CD4-positive, CD25-positive, alpha-beta regulatory T cell (primary cell): ENCODE measurements at regions not wholly inside any gene's neighbourhood (a gene's known extent, or its start where the extent isn't known, plus 50 kb on each side); places are given as distances from the start of the nearest gene placed in this dataset.
"Not testable (repeated sequence)": the region's sequence is repeated elsewhere in the genome, so short reads cannot be mapped to it uniquely, and the experiment has no call there.

Source experiments
- ATAC-seq, 2 donors: fragments of 150-1000 bp; cut with Tn5 transposase; one replicate each; pipeline ENCODE4 v1.10.0; 2021; ENCODE audit warnings: low read depth in 2 of 2, moderate number of reproducible peaks in 2 of 2, moderate library complexity in 1 of 2
- DNase-seq, 3 donors: peaks; one replicate each; pipeline versions ENCODE4 v3.0.0 to v3.0.0-alpha.2; 2012 to 2022; ENCODE audit warnings: mixed read lengths in 1 of 3
- H3K27ac ChIP-seq: one replicate; pipeline ENCODE4 v1.7.0; 2013; ENCODE audit warnings: mild to moderate bottlenecking, low read length; ENCODE audit not compliant: insufficient read depth, poor library complexity, severe bottlenecking
- H3K27me3 ChIP-seq: one replicate; pipeline ENCODE4 v1.7.0; 2013; ENCODE audit warnings: low read length; ENCODE audit not compliant: control insufficient read depth, insufficient read depth
- H3K36me3 ChIP-seq: one replicate; pipeline ENCODE4 v1.7.0; 2013; ENCODE audit warnings: mild to moderate bottlenecking, low read length, moderate library complexity; ENCODE audit not compliant: control insufficient read depth, insufficient read depth
- H3K4me1 ChIP-seq: 2 replicates; pipeline ENCODE4 v1.7.0; 2013; ENCODE audit warnings: mild to moderate bottlenecking, low read length; ENCODE audit not compliant: insufficient read depth, control insufficient read depth, poor library complexity, severe bottlenecking
- H3K4me3 ChIP-seq: one replicate; pipeline ENCODE4 v1.7.0; 2013; ENCODE audit warnings: low read depth, mild to moderate bottlenecking, low read length, moderate library complexity
- H3K9me3 ChIP-seq, 2 experiments: 1 replicate in 1 of 2; 2 replicates in 1 of 2; pipeline ENCODE4 v1.7.0; 2013; ENCODE audit warnings: low read length in 2 of 2, mild to moderate bottlenecking in 1 of 2, moderate library complexity in 1 of 2; ENCODE audit not compliant: control insufficient read depth in 2 of 2
- H3K27ac Mint-ChIP-seq, 3 donors: one replicate each; pipeline ENCODE4 v1.8.0; 2020 to 2022; ENCODE audit warnings: mild to moderate bottlenecking in 3 of 3, mixed read lengths in 3 of 3, moderate library complexity in 2 of 3
- H3K27me3 Mint-ChIP-seq: one replicate; pipeline ENCODE4 v1.8.0; 2022; ENCODE audit warnings: mild to moderate bottlenecking, mixed read lengths
- H3K36me3 Mint-ChIP-seq: one replicate; pipeline ENCODE4 v1.8.0; 2020; ENCODE audit warnings: mixed read lengths
- H3K4me1 Mint-ChIP-seq, 4 donors: one replicate each; pipeline ENCODE4 v1.8.0; 2020 to 2022; ENCODE audit warnings: mixed read lengths in 4 of 4, mild to moderate bottlenecking in 1 of 4
- H3K4me3 Mint-ChIP-seq, 4 donors: one replicate each; pipeline ENCODE4 v1.8.0; 2020 to 2022; ENCODE audit warnings: mild to moderate bottlenecking in 4 of 4, mixed read lengths in 4 of 4, moderate library complexity in 3 of 4
- H3K9me3 Mint-ChIP-seq, 7 donors: one replicate each; pipeline ENCODE4 v1.8.0; 2020 to 2022; ENCODE audit warnings: mixed read lengths in 7 of 7, mild to moderate bottlenecking in 3 of 7, moderate library complexity in 2 of 7

- no peaks in the 10 kb centered on the region for H3K9me3 ChIP-seq
- H3K27ac ChIP-seq = no peak overlapping the region
- Mint-ChIP-seq H3K27me3 (no peaks in the 10 kb centered on the region), H3K27ac (no peak overlapping the region), H3K9me3 (peaks cover 0 to 2% (median 0%) of the 10 kb centered on the region in 7 donors), H3K36me3 (no peaks in the 10 kb centered on the region), H3K4me3 (no peak overlapping the region), H3K4me1 (no peaks in the 10 kb centered on the region)
- H3K4me3 ChIP-seq = no peak overlapping the region
- ATAC-seq (no peak), DNase-seq (no peak)
- no peaks in the 10 kb centered on the region for H3K36me3 ChIP-seq
- no peaks in the 10 kb centered on the region for H3K27me3 ChIP-seq
- no peaks in the 10 kb centered on the region for H3K4me1 ChIP-seq
Measured at GRCh38 chr12:4190366-4191063, 83.0 kb upstream of the CCND2 start.

- ATAC-seq = no peak
- Mint-ChIP-seq H3K27ac (no peak overlapping the region), H3K4me3 (no peak overlapping the region), H3K27me3 (no peaks in the 10 kb centered on the region), H3K4me1 (no peaks in the 10 kb centered on the region), H3K9me3 (peaks cover 0 to 2% (median 0%) of the 10 kb centered on the region in 7 donors), H3K36me3 (no peaks in the 10 kb centered on the region)
- H3K4me3 ChIP-seq = no peak overlapping the region
- H3K36me3 ChIP-seq = no peaks in the 10 kb centered on the region
- no peaks in the 10 kb centered on the region for H3K27me3 ChIP-seq
- no peak overlapping the region for H3K27ac ChIP-seq
- no peaks in the 10 kb centered on the region for H3K9me3 ChIP-seq
- no peak for DNase-seq
- no peaks in the 10 kb centered on the region for H3K4me1 ChIP-seq
Measured at GRCh38 chr12:4189721-4190120, 83.8 kb upstream of the CCND2 start.

DNA sequence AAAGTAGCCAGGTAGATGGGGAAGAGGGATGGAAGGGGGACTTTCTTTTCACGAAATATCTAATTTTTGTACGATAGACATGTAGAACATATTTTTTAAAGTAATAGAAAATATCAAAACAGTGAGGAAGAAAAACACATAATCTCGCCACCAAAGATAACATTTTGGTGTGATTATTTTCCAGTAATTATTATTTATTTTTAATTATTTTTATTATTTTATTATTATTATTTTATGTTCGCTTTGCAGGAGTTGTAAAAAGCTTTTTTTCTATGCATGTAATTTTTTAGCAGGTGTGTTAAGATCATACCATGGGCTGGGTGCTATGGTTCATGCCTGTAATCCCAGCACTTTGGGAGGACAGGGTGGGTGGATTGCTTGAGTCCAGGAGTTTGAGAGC is 85.6 kb upstream of the CCND2 start:
- no peak for ATAC-seq
- no peaks in the 10 kb centered on the region for H3K4me1 Mint-ChIP-seq
- H3K27me3 Mint-ChIP-seq = peaks cover 5% of the 10 kb centered on the region
- no peaks in the 10 kb centered on the region for H3K4me1 ChIP-seq
- no peak overlapping the region for H3K27ac ChIP-seq
- no peaks in the 10 kb centered on the region for H3K36me3 ChIP-seq
- H3K4me3 ChIP-seq = no peak overlapping the region
- H3K27me3 ChIP-seq = no peaks in the 10 kb centered on the region
- H3K9me3 ChIP-seq = peaks cover 4 to 9% of the 10 kb centered on the region in 2 experiments
- H3K4me3 Mint-ChIP-seq = no peak overlapping the region
- H3K27ac Mint-ChIP-seq = peak overlapping the region in 1 of 3 donors; percentile 38
- peaks cover 0 to 3% (median 0%) of the 10 kb centered on the region in 7 donors for H3K9me3 Mint-ChIP-seq
- DNase-seq = no peak
- H3K36me3 Mint-ChIP-seq = no peaks in the 10 kb centered on the region

GRCh38 chr12:4187315-4187714 is 86.2 kb upstream of the CCND2 start:
- H3K4me1 ChIP-seq, H3K4me1 Mint-ChIP-seq, H3K9me3 Mint-ChIP-seq, DNase-seq, H3K4me3 Mint-ChIP-seq, H3K27ac Mint-ChIP-seq, H3K36me3 ChIP-seq, H3K27ac ChIP-seq, H3K36me3 Mint-ChIP-seq, ATAC-seq, H3K27me3 ChIP-seq, H3K4me3 ChIP-seq: not testable (repeated sequence)
- H3K27me3 Mint-ChIP-seq = peaks cover 10% of the 10 kb centered on the region
- peaks cover 8 to 12% of the 10 kb centered on the region in 2 experiments for H3K9me3 ChIP-seq

DNA sequence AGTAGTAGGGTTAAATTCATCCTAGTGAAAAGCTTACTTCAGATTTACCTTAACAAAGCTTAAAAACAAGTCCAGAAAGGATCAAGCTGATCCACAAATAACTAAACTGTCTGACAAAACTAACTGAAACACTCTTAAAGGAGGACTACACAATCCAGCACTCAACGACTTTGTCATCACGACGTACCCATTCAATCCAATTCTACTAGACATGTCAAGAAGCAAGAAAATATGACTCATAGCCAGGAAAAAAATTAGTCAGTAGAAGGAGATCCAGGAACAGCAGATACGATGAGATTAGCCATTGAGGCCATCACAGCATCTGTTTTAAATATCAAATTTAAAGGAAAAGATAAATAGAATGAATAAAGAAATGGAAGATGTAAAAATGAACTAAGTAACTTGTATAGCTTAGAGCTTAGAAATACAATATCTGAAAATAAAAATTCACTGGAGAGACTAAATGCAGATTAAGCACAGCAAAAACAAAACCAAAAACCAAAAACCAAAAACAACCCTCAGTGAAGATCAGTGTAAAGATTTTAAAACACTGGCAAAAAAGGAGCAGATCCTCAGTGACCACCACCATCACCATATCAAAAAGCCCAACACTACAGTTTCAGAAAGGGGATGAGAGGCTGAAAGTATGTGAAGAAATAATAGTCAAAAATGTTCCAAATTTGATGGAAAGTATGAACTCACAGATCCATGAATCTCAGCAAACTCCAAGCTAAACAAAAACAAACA is 95.0 kb upstream of the CCND2 start:
- H3K9me3 ChIP-seq = peaks cover 8 to 10% of the 10 kb centered on the region in 2 experiments
- Mint-ChIP-seq H3K27me3 (peaks cover 10% of the 10 kb centered on the region), H3K4me3 (no peak overlapping the region), H3K27ac (no peak overlapping the region), H3K36me3 (peaks cover 4% of the 10 kb centered on the region), H3K9me3 (peaks cover 0 to 7% (median 5%) of the 10 kb centered on the region in 7 donors), H3K4me1 (peaks cover 0 to 14% (median 8%) of the 10 kb centered on the region in 4 donors)
- peak in 1 of 3 donors; percentile 29 for DNase-seq
- no peaks in the 10 kb centered on the region for H3K4me1 ChIP-seq
- H3K27me3 ChIP-seq = no peaks in the 10 kb centered on the region
- no peak overlapping the region for H3K4me3 ChIP-seq
- no peak overlapping the region for H3K27ac ChIP-seq
- no peak for ATAC-seq
- no peaks in the 10 kb centered on the region for H3K36me3 ChIP-seq

DNA sequence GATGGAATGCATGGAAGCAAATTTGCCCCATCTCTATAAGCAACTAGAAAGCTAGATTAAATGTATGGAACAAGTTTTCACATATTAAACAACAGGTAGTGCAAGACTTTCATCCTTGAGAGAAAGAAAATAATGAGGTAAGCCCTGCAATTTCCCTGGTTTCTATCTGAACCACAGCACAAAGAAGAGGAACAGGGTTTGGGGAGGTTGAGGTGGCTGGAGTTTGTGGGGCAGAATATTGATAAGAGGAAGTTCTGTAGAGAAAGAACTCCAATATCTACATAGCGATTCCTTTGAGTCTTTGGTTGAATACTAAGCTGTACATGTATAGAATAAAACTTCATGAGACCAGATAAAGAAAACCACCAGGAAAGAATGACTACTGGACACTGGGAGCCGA is 96.3 kb upstream of the CCND2 start:
- Histone ChIP-seq H3K4me3 (no peak overlapping the region), H3K4me1 (no peaks in the 10 kb centered on the region), H3K27me3 (no peaks in the 10 kb centered on the region), H3K9me3 (no peaks in the 10 kb centered on the region), H3K27ac (no peak overlapping the region), H3K36me3 (no peaks in the 10 kb centered on the region)
- DNase-seq (no peak), ATAC-seq (no peak)
- no peaks in the 10 kb centered on the region for H3K27me3 Mint-ChIP-seq
- H3K4me3 Mint-ChIP-seq = no peak overlapping the region
- no peak overlapping the region for H3K27ac Mint-ChIP-seq
- H3K4me1 Mint-ChIP-seq = peaks cover 0 to 14% (median 8%) of the 10 kb centered on the region in 4 donors
- peaks cover 4% of the 10 kb centered on the region for H3K36me3 Mint-ChIP-seq
- peaks cover 0 to 7% (median 0%) of the 10 kb centered on the region in 7 donors for H3K9me3 Mint-ChIP-seq

- Histone ChIP-seq H3K27ac (no peak overlapping the region), H3K36me3 (no peaks in the 10 kb centered on the region), H3K4me1 (no peaks in the 10 kb centered on the region), H3K4me3 (no peak overlapping the region), H3K27me3 (no peaks in the 10 kb centered on the region), H3K9me3 (no peaks in the 10 kb centered on the region)
- Mint-ChIP-seq H3K27me3 (no peaks in the 10 kb centered on the region), H3K27ac (no peak overlapping the region), H3K9me3 (peaks cover 0 to 3% (median 0%) of the 10 kb centered on the region in 7 donors), H3K4me1 (peaks cover 0 to 14% (median 8%) of the 10 kb centered on the region in 4 donors), H3K36me3 (peaks cover 4% of the 10 kb centered on the region), H3K4me3 (no peak overlapping the region)
- DNase-seq = no peak
- no peak for ATAC-seq
Measured at GRCh38 chr12:4176168-4176567, 97.4 kb upstream of the CCND2 start.
